ENCODE measurements at regions not wholly inside any gene's neighbourhood (a gene's known extent, or its start where the extent isn't known, plus 50 kb on each side); places are given as distances from the start of the nearest gene placed in this dataset.

DNA sequence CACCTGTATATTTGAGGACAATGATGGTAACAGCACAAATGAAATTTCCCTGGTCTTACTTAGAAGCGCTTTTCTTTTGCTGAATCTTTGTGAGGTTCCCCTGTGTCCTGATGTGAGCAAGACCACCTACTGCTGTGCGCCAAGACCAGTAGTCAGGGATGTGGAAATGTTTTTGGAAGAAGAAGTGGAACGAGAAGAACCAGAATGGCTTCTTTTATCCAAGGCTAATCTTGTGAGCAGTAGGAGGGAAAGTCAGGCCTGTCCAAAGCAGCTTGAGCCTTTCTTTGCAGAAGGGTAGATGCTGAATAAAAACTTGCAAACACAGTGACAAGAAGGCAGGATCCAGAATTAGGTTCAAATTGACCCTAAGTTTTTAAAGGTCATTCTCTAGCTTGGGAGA is 223.0 kb downstream of the FAT3 start:
- TF ChIP-seq, protein P1, sequence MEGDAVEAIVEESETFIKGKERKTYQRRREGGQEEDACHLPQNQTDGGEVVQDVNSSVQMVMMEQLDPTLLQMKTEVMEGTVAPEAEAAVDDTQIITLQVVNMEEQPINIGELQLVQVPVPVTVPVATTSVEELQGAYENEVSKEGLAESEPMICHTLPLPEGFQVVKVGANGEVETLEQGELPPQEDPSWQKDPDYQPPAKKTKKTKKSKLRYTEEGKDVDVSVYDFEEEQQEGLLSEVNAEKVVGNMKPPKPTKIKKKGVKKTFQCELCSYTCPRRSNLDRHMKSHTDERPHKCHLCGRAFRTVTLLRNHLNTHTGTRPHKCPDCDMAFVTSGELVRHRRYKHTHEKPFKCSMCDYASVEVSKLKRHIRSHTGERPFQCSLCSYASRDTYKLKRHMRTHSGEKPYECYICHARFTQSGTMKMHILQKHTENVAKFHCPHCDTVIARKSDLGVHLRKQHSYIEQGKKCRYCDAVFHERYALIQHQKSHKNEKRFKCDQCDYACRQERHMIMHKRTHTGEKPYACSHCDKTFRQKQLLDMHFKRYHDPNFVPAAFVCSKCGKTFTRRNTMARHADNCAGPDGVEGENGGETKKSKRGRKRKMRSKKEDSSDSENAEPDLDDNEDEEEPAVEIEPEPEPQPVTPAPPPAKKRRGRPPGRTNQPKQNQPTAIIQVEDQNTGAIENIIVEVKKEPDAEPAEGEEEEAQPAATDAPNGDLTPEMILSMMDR (optimal IDR thresholded peaks at IDR 0.05 in 1 of 3, IDR thresholded peaks at IDR 0.05 in 1 of 3, conservative IDR thresholded peaks at IDR 0.05 in 1 of 3; ENCODE audit: extremely low read depth in 1 of 3, insufficient read depth in 2 of 3, low read length in 3 of 3), result no peak
- no peak for TF ChIP-seq EZH2 (IDR thresholded peaks at IDR 0.05; ENCODE audit: low read length)

All from keratinocyte (primary cell).